ENCODE measurements at regions not wholly inside any gene's neighbourhood (a gene's known extent, or its start where the extent isn't known, plus 50 kb on each side); places are given as distances from the start of the nearest gene placed in this dataset.

DNA sequence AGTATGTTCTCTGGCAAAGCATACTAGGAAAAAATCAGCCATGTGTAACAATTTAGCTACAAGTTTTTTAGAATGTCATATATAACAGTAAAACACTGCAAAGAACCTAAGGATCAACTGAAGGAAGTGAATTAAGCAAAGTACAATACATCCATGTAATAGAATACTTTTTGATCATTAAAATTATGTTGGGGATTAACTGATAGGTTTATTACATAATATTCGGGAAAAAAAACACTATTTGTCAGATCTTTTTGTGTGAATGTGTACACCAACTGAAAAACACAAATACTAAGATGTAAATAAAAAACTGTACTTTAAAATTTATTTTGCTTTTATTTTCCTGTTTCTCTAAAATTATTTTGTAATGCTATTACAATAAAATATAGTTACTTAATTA, 185.5 kb upstream of the DYNLRB2 start:
- DNase-seq, result no peak

DNA sequence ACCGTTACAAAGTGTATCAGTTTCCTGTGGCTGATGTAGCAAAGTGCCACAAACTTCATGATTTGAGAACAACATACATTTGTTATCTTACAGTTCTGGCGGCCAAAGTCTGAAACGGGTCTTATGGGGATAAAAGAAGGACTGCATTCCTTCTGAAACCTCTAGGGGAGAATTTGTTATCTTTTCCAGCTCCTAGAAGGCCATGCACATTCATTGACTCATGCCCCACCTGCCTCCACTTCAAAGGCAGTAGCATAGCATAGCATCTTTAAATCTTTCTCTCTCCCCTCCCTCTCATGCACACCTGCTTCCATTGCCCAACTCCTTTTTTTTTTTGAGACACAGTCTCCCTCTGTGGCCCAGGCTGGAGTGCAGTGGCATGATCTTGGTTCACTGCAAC, 190.7 kb upstream of the DYNLRB2 start:
- no peak for DNase-seq

DNA sequence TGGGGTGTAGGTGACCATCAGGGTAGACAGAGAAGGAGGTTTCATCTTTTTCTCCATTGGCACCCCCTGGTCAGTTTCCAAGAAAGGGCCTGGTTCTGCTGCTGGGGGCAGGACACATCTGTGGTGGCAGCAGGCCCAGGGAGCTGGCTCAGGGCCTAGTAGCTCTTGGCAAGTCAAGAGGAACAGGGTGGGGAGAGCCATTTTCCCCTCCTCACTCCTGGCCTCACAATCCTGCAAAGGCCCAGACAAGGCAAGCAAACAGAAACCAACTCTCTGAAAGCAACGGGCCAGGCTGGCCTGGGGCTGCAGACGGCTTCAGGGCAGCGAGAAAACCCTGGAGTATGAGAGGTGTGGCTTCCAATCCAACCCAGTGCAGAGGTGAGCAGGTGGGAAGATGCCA, 192.9 kb upstream of the DYNLRB2 start:
- DNase-seq, result no peak

DNA sequence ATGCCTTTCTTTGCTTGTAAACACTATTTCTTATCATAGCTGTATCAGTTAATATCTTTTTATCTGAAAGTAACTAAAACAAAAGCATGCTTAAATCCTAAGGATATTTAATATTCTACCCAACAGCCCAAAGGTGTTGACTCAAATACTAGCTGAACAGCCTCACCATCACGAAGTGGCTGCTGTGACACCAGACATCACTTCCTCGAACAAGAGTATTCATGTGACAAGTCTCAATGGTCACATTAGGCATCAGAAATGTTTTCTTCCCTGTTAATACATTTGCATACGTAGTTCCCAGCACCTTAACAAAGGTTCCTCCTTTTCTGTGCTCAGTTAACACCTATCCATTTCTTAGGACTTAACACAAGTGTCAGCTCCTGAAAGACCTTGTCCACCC, 193.8 kb upstream of the DYNLRB2 start:
- DNase-seq, result no peak

DNA sequence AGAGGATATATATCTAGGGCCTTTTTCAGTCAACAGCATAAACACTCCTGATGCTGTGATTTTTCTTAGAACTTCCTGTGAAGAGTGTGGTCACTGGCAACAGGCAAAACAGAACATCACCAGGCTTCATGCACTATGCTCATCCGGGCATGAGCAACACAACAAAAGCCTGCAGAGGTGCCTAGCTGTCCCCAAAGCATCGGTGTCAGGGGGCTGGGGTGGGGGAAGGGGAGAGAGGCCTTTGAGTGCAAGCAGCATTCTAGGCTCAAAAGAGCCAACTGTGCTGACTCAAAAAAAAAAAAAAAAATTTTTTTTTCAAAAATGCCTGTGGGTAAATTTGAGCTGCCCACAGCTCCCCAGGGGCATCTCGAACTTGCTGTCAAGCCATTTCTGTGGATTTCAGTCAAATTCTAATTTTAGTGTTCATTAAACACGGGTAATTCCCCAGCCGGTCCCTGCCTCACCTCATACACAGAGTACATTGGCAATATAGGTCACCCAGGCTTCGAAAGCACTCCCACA, 194.6 kb upstream of the DYNLRB2 start:
- no peak for DNase-seq

DNA sequence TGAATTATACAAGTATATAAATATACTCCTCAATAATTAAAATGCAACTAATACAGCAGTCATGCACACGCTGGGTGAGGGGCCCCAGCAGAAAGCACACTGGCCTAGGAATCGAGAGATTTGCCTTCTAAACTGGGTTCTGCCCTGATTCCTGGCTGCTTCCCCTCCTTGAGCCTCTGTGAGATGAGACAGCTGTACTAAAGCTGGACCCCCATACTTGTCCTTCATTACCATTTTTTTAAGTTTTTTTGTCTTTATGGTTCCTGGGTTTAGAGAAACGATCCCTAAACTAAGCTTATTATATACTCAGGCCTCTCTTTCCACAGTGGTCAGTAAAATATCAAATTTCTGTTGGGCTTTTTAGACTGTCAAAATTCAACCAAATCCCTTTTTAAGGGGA, 195.1 kb upstream of the DYNLRB2 start:
- no peak for DNase-seq

DNA sequence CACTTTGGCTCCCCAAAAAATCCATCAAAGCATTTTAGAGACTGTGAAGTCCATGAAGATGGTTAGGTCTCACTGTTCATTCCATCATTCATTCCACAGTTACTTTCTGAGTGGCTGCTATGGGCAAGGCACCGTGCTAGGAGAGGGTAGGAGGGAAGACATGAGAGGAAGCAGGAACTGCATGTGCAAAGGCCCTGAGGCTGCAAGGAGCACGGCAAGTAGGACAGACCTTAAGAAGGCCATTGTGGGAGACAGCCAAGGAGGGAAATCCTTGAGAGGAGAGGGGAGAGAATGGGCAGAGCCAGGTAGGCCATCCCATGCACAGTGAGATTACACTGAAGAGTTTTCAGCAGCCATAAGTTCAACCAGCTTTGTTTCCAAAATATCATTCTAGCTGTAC, 196.2 kb upstream of the DYNLRB2 start:
- DNase-seq, result no peak

DNA sequence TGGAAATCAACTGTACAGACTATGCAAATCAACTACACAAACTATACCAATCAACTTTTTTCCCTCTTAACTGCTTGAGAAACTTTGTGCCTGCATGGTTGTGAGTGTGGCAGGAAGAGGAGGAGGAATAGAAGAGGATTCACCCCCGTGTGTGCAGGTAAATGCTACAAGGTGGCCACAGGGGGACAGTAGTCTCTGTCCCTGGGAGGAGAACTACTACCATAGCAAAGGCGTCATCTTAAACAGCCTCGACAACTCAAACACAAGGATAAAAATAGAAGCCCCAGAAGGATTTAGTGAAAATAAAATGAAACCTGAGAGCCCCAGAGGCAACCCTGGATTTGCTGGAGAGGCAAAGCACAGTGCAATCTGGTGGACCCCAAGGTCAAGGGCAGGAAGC, 199.5 kb upstream of the DYNLRB2 start:
- no peak for DNase-seq

DNA sequence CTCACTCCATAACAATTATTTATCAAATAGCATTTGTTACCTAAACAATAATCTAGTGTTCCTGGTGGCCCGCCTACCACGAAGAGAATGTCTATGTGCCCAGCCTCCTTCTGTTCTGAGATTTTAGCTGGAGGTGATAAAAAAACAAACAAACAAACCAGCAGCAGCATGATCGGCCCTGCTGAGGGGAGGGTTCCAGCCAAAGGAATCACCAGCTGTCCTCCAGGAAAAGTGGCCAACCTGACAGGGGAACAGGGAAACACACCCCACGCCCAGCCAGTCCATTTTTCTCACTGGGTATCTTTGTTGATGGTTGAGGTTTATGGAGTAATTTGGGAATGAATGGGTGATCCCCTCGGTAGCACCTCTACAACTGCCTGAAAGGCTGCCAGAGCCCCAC, 203.0 kb upstream of the DYNLRB2 start:
- DNase-seq, result no peak

DNA sequence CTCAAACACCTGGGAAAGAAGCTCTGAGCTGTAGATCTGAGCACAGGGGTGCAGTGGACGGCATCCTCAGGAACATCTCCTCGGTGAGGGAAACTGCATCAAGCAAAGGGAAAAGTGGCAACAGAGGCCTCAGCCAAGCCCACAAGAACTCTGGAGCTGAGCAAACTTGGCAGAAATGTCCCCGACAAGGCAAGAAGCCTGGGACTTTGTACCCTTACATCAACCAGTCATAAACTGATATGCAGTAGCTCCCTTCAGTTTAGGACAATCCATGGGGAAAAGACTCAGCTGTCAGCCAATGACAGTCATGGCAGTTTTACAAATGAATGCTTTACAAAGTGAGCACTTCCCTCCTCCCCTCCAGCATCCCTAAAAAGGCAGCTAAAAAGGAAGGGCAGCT, 210.0 kb upstream of the DYNLRB2 start:
- no peak for DNase-seq

DNA sequence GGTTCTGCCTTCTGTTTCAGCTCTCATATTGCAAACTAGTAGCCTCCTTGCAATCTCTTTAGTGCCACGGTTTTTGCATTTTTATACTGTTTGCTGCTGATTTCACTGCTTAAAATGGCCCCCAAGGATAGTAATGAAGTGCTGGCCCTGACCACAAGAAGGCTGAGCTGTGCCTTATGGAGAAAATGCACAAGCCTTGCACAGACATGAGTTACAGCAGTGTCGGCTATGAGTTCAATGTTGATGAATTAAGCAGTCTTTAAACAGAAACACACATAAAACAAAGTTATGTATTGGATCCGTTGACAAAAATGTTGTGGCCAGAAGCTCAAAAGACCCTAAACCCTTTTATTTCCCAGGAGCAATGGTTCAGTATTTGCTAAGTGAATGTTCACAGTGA, 210.6 kb upstream of the DYNLRB2 start:
- no peak for DNase-seq

DNA sequence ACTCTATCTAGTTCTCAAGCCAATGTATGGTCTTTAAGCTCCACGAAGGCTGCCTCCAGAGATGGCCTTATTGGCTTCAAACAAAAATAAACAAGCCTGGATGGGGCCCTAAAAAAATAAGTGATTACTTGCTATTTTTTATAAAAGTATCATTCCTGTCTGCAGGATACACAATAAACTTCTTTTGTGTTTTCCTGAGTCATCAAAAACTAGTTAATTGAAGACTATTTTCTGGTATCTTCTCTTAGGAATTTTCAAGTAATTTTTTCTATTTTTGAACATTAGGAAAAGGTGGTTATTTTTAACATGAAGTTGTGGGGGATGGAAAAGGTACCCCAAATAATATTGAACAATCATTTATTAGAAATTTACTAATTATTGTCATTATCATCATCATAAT, 213.1 kb upstream of the DYNLRB2 start:
- no peak for DNase-seq

DNA sequence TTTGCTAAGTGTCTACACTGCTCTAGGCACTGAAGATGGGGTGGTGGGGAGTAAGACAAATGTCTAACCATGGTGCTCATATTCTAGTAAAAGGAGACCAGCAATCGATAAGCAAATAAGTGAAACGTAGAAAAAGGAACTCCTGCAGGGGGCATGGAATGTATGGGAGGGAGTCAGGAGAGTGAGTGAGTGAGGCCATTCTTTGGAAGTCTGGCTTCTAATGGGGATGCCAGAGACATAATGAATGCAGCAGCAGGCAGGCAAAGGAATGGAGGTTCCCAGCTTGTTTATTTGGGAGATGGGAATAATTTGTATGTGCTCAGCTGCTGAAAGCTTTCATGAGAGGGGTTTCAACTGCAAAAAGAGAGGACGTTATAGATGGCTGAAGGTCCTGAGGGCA, 216.4 kb upstream of the DYNLRB2 start:
- DNase-seq, result no peak

DNA sequence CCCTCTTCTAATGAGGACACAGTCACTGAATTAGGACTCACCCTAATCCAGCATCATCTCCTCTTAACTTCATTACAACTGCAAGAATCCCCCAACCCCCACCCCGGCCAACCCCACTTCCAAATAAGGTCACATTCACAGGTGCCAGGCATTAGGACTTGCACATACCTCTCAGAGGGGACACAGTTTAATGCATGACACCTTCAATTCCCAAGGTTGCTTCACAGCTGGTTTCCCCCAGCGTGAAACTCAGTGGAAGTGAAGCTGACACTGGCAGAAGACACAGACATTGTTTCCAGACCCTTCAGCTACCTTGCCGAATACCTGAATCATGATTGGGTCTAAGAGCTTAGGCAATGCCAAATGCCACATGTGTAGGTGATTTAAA, 217.0 kb upstream of the DYNLRB2 start:
- no peak for DNase-seq

DNA sequence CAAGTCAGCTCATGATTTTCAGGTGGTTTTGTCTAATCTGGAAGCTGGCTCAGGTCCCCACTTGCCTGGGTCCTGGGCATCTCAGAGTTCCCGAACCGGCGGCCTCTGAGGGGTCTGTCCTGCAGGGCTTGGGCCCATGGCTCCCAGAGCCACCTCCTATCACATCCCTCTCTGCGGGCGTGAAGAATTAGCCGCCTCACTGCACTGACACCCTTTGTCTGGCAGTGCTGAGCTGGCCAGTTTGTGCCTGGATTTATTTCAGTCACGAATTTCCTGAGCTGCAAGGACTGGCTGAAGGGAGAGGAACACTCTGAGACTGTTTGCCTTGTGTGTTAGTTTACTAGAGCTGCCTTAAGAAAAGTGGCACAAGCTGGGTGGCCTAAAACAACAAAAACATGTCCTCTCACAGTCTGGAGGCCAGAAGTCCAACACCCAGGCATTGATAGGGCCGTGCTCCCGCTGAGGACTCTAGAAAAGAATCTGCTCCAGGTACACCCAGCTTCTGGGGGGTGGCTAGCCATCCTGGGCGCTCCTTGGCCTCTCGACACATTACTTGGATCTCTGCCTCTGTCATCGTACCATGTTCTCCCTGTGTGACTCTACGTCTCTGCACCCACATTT, 217.5 kb upstream of the DYNLRB2 start:
- DNase-seq, result no peak

DNA sequence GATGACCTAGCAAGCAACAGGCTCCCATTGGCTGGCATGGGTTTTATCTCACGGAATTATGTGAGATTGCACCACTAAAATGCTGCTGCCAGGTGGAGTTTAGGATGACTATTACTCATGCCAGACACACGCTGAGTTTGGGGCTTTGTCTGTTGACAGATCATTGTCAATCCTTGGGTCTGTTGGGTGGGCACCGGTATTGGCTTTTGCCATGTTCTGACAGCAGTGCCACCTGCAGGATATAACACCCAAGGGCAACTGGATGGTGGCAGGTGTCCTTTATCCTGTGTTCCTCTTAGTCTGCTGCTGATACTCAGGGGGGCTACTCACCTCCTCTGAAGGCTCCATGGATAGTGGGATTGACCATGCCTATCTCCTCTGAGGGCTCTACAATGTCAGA, 221.6 kb upstream of the DYNLRB2 start:
- DNase-seq, result no peak

DNA sequence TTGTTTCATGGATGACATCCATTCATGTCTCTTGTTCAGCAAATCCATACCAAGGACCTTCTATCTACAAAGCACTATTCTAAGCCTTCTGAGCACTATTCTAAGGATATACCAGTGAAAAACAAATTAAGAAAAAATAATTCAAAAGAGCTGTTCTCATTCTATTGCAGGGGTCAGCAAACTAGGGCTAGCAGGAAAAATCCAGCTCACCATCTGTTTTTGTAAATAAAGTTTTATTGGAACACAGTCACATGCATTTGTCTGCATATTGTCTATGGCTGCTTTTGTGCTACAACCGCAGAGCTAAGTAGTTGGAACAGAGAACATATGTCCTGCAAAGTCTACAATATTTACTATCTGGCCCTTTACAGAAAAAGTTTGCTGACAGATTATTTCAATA, 222.7 kb upstream of the DYNLRB2 start:
- no peak for DNase-seq

DNA sequence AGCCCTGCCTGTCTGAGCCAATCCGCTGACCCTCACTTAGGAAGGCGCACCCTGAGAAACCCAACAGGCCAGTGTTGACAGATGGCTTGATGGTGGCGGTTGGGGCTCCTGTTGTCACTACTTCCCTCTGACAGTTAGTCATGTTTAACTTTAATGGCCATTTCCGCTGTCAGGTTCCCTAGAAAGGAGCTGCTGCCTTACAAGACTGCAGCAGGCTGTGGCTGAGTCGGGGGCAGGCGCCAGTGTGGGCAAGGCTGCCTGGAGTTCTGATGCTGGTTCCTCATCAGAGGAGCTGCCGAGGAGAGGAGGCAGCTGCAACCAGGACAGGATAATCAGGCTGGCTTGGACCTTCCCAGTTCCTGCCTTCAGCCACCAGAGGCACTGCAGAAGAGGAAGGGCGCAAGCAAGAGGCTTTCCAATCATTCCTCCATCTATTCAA, 223.2 kb upstream of the DYNLRB2 start:
- no peak for DNase-seq

DNA sequence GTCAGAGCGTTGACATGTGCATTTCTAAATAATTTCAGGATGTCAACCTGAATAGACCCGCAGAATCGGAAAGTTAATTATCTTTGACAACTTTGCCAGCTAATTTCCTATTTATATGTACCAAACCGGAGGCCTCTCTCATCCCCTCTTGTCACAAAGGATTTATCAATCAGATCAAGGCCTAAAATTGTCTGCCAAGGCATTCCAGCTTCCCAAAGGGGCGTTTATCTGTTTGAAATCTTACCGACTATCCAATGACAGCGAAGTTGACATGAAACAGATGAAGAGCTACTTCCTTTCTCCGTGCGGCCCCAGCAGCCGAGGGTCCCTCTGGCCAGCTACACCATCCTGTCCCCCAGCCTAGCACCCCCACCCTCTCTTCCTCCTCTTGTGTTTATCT, 223.7 kb upstream of the DYNLRB2 start:
- DNase-seq, result no peak

DNA sequence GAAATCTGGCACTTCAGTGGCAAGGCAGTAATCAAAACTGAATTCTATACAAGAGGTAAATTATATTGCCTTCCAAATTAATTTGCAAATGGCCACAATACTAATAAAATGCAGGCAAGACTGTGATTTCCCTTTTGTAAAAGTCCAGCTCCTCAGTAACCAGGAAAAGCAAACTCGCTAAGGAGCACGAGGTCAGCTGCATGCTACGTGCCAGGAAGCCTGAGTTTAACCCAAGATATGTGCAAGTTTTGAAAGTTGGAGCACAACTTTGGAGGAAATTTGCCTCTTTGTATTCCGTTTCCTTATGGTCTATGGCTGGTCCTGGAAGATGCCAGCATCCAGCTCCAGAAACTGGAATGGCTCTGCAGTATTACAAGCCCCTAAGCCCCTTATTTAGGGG, 226.8 kb upstream of the DYNLRB2 start:
- DNase-seq, result no peak

DNA sequence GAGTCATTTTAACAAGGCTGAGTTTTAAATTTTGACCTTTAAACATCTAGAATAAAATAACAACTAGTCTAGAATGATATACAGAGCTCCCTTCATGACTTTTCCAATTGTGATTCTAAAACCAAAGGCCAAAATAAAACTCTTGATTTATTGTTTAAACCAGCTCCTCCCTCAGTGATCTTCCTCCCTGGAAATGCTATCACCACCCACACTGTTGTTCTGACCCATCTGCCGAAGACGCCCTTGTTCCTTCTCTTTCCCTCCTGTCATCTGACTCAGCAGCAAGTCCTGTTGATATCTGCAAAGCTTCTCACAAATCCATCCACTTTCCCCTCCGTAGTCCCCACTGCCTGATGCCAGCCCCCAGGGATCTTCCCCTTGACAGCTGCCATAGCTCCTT, 231.6 kb upstream of the DYNLRB2 start:
- no peak for DNase-seq

DNA sequence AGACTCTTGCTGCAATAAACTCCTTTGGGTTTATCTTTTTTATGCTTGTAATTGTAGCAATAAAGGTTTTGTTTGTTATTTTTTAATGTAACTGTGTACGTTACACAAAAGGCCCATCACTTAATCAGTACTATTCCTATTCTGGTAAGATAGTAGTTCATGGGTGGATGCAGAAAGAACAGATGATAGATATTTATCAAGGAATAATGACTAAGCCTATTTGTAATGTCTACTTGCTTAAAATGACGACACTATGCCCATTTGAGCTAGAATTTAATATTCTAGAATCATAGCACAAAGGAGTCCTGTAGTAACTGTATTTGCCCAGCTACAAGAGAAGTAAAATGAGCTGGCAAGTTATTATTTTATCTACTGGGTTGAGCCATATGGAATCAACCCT, 235.4 kb upstream of the DYNLRB2 start:
- no peak for DNase-seq

DNA sequence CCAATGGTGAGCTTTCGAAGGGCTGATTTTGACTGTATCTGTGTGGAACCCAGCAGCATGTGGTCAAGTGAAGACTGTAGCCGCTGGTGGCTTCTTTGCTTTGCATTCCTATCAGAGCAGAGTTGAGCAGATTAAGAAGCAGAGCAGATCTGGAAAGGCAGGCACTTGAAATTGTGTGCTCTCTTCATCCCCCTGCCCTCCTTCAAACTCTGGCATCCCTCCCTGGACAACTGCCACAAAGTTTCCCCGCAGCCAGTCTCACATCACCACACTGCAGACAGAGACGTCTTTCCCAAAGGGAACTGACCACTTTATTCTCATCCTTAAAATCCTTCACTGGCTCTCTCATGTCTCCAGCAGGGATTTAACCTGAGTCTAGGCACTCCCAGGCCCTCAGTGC, 237.1 kb upstream of the DYNLRB2 start:
- no peak for DNase-seq

DNA sequence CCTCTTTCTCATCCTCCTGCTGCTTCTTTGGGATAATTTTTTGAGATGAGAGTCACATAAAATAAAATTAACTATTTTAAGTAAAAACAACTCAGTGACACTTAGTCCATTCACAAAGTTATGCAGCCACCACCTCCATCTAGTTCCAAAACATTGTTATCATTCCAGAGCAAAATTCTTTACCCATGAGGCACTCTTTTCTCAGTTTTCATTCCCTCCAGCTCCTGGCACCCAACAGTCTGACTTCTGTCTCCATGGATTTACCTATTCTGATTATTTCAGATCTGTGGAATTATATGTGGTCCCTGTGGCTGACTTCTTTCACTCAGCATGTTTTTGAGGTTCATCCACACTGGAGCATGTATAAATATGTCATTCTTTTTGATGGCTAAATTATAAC, 239.9 kb upstream of the DYNLRB2 start:
- DNase-seq, result no peak

DNA sequence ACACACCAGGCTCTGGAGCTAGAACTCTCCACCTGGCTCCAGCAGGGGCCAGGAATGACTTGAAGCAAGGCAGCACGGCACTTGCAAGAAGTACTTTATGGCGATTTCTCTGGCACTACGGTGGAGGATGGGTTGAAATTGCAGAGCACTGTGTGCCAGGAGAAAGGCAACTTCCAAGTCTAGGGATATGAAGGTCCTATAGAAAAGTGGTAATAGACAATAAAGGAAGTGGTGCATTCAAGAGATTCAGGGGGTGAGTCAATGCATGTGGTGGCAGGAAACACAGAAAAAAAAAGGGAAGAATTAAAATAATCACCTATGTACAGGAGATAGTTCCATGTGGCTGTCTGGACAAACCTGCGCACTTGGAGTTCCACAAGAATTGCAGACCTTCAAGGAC, 240.3 kb upstream of the DYNLRB2 start:
- no peak for DNase-seq

DNA sequence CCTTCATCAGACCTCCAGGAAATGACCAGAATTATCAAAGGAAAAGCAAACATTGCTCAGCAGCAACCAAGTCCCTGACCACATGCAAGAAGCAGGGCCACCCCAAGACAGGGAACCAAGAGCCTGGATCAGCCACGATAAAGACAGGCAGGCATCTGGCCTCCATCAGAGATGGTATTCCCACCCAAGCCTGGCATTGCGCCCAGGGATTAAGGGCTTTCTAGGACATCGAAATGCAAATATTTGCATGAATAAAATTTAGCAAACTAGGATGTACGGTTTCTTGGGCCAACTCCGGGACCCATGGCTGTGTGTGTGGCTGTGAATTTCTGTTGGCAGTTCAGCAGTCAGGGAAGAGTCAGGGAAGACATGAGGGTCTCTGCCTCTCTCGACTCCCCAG, 241.4 kb upstream of the DYNLRB2 start:
- DNase-seq, result no peak

Measured in NCI-H446 (cell line).